Activated CD8-positive, alpha-beta T cell treated with anti-CD3 and anti-CD28 coated beads for 36 hours (primary cell): ENCODE measurements at regions not wholly inside any gene's neighbourhood (a gene's known extent, or its start where the extent isn't known, plus 50 kb on each side); places are given as distances from the start of the nearest gene placed in this dataset.

Source experiments
- ATAC-seq: fragments of 200-7000 bp; cut with Tn5 transposase; one replicate; pipeline ENCODE4 v1.10.0; 2021; ENCODE audit warnings: mild to moderate bottlenecking, moderate library complexity
- CTCF ChIA-PET: fragments of 350-600 bp; sonication (Branson Sonifier 250); formaldehyde crosslinking; loops from one replicate; lab custom pipeline; 2021; ENCODE audit warnings: antibody characterized with exemption; lab: Charles Lee
- POLR2A ChIA-PET: fragments of 350-600 bp; sonication (Branson Sonifier 250); formaldehyde crosslinking; loops from one replicate; lab custom pipeline; 2021; ENCODE audit warnings: antibody characterized with exemption; lab: Charles Lee
- DNase-seq: peaks from one replicate; pipeline ENCODE4 v3.0.0-alpha.2; 2020
- H3K27ac Mint-ChIP-seq: one replicate; pipeline ENCODE4 v1.8.0; 2021; ENCODE audit warnings: mild to moderate bottlenecking, mixed read lengths
- H3K27me3 Mint-ChIP-seq: one replicate; pipeline ENCODE4 v1.8.0; 2021; ENCODE audit warnings: mixed read lengths
- H3K36me3 Mint-ChIP-seq: one replicate; pipeline ENCODE4 v1.8.0; 2021; ENCODE audit warnings: low read depth, mixed read lengths
- H3K4me1 Mint-ChIP-seq: one replicate; pipeline ENCODE4 v1.8.0; 2021; ENCODE audit warnings: low read depth, mixed read lengths
- H3K4me3 Mint-ChIP-seq: one replicate; pipeline ENCODE4 v1.8.0; 2021; ENCODE audit warnings: mild to moderate bottlenecking, moderate library complexity, mixed read lengths
- H3K9me3 Mint-ChIP-seq: one replicate; pipeline ENCODE4 v1.8.0; 2021; ENCODE audit warnings: mixed read lengths
- intact Hi-C: fragments of 100-400 bp; cut with micrococcal nuclease; formaldehyde crosslinking; loops from one replicate; pipeline ENCODE4 v1.10.0; 2022
- TF ChIP-seq, protein P1 (sequence below): fragments of 200-600 bp; IDR thresholded peaks from one replicate; pipeline ENCODE4 v1.8.0; 2022; ENCODE audit warnings: antibody characterized with exemption, mild to moderate bottlenecking

DNA sequence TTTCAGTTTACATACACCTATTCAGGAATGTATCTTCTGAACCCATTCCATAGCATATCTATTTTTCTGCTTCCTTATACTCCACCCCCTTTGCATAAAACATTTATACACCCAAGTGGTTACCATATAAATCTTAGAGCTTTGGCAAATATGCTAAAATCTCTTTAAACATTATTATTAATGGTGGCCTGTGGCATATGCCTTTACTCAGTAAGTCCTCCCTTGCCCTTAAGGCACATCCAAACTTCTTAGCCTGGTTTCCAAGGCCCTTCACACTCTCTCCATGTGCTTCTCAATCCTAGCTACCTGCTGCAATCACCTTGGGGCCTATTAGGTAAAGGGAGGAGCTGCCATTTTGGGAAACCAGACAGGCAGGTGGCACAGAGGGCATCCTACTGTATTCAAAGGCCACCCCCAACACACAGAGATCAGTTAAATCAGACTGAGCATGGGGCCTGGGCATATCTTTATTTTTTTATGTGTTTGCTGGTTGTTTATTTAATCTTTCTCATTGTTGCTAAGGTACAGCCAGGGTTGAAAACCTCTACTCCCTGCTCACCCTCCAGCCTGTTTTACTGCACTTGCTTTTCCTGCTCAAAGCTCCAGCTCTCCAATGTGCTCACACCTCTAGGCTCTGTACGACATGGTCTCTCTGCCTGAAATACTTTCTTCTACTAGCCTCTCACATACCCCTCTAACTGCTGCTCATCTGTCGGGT lies 242.8 kb upstream of the HNRNPA3 start:
- Mint-ChIP-seq H3K27ac (no peak overlapping the region), H3K4me1 (no peaks in the 10 kb centered on the region), H3K27me3 (peaks cover 2% of the 10 kb centered on the region), H3K36me3 (no peaks in the 10 kb centered on the region), H3K9me3 (no peaks in the 10 kb centered on the region), H3K4me3 (no peak overlapping the region)
- ATAC-seq (no peak), DNase-seq (no peak)
- POLR2A ChIA-PET, result no interaction called here
- intact Hi-C loops, result no loop called here
- TF ChIP-seq, protein P1, sequence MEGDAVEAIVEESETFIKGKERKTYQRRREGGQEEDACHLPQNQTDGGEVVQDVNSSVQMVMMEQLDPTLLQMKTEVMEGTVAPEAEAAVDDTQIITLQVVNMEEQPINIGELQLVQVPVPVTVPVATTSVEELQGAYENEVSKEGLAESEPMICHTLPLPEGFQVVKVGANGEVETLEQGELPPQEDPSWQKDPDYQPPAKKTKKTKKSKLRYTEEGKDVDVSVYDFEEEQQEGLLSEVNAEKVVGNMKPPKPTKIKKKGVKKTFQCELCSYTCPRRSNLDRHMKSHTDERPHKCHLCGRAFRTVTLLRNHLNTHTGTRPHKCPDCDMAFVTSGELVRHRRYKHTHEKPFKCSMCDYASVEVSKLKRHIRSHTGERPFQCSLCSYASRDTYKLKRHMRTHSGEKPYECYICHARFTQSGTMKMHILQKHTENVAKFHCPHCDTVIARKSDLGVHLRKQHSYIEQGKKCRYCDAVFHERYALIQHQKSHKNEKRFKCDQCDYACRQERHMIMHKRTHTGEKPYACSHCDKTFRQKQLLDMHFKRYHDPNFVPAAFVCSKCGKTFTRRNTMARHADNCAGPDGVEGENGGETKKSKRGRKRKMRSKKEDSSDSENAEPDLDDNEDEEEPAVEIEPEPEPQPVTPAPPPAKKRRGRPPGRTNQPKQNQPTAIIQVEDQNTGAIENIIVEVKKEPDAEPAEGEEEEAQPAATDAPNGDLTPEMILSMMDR, result no peak
- CTCF ChIA-PET, result interaction anchor here (1.2 kb wide), 1 partner anchor 109 kb away, joined by 3 read pairs; no protein-coding TSS in a partner anchor

DNA sequence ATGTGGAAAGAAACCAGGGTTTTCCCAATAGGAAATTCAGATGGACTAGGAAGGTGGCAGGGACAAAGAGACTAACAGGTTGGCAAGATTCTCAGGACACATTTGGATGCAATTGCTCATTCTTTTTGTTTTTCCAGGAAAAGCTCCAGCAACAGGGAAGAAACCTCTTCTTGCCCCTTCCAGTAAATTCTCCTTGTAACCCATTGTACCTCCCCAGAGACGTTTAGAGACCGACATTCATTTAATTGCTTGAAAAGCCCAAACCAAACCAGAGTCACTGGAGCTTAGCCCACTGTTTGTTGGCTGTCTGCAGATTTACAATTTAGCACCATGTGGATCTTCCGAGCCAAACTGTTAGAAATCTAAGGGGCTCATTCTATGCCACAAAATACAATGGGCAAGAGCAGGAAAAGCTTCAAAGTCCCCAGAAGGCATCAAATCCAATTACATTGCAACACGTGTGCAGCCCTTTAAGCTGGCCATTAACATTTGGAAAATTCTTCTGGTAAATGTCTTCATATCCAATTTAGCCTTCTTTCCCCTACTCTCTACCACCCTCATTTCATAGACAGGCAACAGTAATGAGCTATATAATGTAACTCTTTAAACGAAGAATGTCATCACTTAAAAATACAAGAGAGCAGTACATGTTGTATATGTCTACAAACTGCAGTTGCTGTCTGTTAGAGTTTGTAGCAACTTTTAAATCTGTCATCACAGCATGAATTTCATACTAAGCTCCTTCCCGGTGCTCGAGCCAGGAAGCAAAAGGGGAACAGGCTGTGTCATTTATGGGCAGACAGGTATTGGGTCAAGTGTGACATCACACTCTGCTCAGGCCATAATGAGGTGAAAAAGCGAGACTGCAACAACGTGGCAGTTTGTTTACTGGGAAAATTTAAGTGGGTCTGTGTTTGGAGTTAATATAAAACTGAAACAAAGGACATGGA lies 235.6 kb upstream of the HNRNPA3 start:
- ATAC-seq (no peak), DNase-seq (no peak)
- Mint-ChIP-seq H3K9me3 (no peaks in the 10 kb centered on the region), H3K4me3 (no peak overlapping the region), H3K4me1 (no peaks in the 10 kb centered on the region), H3K27ac (no peak overlapping the region), H3K27me3 (peaks cover 2% of the 10 kb centered on the region), H3K36me3 (no peaks in the 10 kb centered on the region)
- CTCF ChIA-PET, result no interaction called here
- TF ChIP-seq, protein P1, result no peak
- intact Hi-C loops, result no loop called here
- POLR2A ChIA-PET, result no interaction called here

DNA sequence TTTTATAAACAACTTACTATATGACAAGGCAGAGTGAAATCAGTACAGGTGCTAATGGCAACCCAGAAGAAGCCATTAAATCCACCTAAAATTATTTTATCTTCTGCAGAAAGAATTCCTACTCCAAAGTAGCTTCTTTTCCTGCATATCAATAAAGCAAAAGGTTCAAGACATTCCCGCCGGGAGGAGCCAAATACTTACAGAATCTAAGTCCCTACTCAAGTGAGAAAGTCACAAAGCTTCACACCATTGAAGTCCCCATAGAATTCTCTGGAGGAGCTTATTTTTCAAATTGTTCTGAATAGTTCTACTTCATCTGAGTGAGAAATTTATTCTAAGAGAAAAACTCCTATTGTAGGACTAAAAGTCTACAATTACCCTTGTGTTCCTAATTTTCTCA lies 233.7 kb upstream of the HNRNPA3 start:
- POLR2A ChIA-PET, result no interaction called here
- no peak for DNase-seq
- TF ChIP-seq, protein P1, result no peak
- Mint-ChIP-seq H3K4me1 (no peaks in the 10 kb centered on the region), H3K36me3 (no peaks in the 10 kb centered on the region), H3K27ac (no peak overlapping the region), H3K4me3 (no peak overlapping the region), H3K9me3 (no peaks in the 10 kb centered on the region), H3K27me3 (peaks cover 2% of the 10 kb centered on the region)
- CTCF ChIA-PET, result interaction anchor here (0.6 kb wide), 1 partner anchor 36 kb away, joined by 3 read pairs; no protein-coding TSS in a partner anchor
- intact Hi-C loops, result no loop called here
- no peak for ATAC-seq

DNA sequence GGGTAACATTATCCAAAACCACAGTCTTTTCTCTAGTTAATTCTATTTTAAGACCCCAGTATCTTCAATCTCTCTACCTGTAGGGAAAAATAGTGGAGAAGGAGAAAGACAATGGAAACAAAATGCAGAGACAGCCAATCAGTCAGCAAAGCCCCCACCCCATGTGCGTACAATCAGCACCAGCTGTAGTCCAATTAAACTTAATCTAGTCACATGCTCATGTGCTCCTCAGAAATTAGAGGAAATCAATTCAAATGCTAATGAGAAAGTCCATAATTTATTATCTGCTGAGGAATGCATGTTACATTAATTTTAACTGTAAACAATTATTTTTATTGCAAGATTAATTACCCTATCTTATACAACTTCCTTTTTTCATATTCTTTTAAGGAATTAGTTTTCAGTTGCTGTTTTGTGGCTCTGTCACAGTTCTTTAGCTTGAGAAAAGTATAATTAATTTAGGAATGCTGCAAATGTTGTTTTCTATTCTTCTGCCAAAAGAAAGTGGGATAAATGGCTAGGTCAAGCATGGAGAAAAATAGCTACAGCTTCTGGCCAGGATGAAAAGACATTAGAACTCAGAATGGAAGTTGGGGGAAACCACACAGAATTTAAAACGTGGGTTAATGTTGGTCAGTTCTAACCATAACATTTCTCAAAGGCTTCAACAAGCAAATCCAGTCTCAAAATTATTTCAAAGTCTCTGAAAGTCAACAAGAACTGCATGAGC lies 232.4 kb upstream of the HNRNPA3 start:
- ATAC-seq (no peak), DNase-seq (no peak)
- H3K4me1 Mint-ChIP-seq, result no peaks in the 10 kb centered on the region
- no peaks in the 10 kb centered on the region for H3K36me3 Mint-ChIP-seq
- intact Hi-C loops, result no loop called here
- POLR2A ChIA-PET, result no interaction called here
- TF ChIP-seq, protein P1, result no peak
- no peak overlapping the region for H3K4me3 Mint-ChIP-seq
- H3K9me3 Mint-ChIP-seq, result no peaks in the 10 kb centered on the region
- CTCF ChIA-PET, result no interaction called here
- H3K27ac Mint-ChIP-seq, result no peak overlapping the region
- peaks cover 2% of the 10 kb centered on the region for H3K27me3 Mint-ChIP-seq
